Skin of body (tissue), 1 donor: ENCODE measurements at regions not wholly inside any gene's neighbourhood (a gene's known extent, or its start where the extent isn't known, plus 50 kb on each side); places are given as distances from the start of the nearest gene placed in this dataset.
"Not testable (repeated sequence)": the region's sequence is repeated elsewhere in the genome, so short reads cannot be mapped to it uniquely, and the experiment has no call there.

Source experiments
- DNase-seq: peaks from one replicate; lab custom pipeline; 2025; lab: John Stamatoyannopoulos, UW

DNA sequence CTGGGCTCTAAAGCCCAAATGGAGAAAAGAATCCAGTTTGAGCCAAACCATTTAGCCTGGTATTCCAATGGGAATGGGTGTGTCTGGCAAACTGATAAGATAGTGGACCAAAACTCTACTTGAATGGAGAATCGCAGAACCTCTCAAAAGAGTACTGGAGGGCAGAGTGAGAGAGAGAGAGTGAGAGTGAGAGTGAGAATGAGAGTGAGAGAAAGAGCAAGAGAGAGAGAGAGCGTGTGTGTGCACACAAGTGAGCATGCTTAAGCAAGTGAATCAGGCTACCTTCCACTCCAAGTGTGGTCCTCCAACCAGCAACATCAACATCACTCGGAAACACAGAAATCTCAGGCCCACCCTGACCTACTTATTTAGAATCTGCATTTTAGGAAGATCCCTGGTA is 58.8 kb downstream of the UQCRFS1 start:
- DNase-seq = no peak

DNA sequence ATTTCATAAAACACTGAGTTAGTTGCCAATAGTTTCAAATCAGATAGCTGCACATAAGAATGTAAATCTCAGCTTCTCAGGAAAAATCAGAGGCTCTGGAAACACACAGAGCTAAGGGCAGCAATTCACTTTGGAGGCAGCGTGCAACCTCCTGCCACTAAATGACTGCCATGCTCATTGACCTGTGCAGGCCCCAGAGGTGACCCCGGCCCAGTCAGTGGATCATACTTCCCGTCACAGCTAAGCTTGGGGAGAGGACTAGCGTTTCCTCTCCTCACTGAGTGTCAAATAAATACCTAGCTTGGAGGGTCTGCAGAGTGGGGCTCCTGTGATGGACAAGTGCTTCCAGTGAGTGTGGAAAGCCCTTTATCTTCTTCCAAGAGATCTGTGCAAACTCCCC is 67.2 kb downstream of the UQCRFS1 start:
- no peak for DNase-seq

DNA sequence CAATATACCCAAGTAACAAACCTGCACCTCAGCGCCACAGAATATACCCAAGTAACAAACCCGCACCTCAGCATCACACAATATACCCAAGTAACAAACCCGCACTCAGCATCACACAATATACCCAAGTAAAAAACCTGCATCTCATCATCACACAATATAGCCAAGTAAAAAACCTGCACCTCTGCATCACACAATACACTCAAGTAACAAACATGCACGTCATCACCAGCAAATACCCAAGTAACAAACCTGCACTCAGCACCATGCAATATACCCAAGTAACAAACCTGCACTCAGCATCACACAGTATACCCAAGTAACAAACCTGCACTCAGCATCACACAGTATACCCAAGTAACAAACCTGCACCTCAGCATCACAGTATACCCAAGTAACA is 69.8 kb downstream of the UQCRFS1 start:
- DNase-seq = no peak

DNA sequence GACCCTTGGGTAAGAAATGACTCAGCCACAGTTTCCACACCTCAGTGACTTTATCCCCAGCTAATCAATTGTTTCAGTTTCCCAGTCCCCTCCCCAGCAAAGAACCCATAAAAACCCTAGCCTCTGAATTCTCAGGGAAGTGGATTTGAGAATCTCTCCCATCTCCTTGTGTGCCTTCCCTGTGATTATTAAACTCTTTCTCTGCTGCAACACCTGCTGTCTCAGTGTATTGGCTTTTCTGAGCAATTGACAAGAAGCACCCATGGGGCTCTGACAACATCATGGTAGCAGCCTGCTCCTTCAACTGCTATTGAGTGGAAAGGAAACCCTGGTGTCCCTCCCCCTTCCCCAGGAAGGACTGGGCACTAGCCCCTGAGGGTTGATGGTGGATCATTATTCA is 73.7 kb downstream of the UQCRFS1 start:
- DNase-seq = no peak

DNA sequence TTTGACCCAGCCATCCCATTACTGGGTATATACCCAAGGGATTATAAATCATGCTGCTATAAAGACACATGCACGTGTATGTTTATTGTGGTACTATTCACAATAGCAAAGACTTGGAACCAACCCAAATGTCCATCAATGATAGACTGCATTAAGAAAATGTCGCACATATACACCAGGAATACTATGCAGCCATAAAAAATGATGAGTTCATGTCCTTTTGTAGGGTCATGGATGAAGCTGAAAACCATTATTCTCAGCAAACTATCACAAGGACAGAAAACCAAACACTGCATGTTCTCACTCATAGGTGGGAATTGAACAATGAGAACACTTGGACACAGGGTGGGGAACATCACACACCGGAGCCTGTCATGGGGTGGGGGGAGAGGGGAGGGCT is 74.7 kb downstream of the UQCRFS1 start:
- not testable (repeated sequence) for DNase-seq

DNA sequence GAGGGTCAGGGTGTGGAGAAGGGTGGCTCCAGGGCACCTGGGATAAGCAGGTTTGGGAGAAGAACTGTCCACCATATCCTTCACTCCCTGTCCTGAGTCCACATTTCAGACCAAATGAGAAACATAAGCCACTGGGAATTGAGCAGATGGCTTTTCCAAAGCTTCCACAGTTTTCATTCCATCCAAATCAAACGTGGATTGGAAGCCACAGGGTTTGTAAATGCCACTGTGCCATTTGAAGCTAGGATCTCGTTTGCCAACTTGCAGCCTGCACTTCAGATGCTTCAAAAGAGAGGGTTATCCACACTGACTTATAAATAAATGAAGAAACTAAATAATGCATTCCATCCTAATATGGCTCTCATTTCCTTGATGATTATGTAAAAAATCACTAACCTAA is 81.5 kb downstream of the UQCRFS1 start:
- DNase-seq = no peak

DNA sequence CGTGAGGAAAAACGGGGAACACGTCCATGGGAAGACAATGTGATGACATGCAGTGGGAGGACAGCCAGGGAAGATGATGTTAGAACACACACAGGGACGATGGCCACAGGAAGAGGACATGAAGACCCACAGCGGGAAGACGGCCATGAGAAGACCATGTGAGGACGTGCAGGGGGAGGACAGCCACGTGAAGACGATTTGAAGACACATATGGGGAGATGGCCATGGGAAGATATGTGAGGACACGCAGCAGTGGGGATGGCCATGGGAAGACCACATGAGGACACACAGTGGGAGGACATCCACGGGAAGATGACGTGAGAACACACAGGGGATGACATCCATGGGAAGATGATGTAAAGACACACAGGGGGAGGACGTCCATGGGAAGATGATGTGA is 83.8 kb downstream of the UQCRFS1 start:
- DNase-seq = no peak

DNA sequence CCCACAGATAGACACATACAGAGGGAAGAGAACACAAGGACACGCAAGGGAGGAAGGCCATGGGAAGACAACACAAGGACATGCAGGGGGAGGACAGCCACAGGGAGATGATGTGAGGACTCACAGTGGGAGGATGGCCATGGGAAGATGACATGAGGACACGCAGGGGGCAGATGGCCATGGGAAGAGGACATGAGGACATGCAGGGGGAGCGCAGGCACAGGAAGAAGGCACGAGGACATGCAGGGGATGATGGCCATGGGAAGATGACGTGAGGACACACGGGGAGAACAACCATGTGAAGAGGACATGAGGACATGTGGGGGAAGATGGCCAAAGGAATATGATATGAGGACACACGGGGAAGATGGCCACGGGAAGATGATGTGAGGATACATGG is 84.7 kb downstream of the UQCRFS1 start:
- no peak for DNase-seq

DNA sequence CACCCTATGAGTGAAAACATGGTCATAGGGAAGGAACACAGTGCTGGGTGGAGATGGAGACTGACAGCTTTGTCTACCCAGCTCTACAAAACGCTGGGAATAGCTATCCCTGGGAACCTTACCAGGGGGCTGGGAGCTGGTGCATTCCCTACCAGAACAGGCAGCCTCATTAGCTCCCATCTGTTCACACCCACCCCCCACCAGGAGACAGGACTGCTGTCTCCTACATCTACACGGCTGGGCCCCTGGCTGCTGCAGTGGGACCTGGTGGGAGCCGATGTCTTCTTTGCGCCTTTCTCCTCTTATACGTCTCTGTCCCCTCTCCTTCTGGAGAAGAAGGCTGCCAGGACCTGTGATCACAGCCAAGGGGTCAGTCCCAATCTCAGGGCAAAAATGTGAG is 90.8 kb downstream of the UQCRFS1 start:
- DNase-seq = no peak

DNA sequence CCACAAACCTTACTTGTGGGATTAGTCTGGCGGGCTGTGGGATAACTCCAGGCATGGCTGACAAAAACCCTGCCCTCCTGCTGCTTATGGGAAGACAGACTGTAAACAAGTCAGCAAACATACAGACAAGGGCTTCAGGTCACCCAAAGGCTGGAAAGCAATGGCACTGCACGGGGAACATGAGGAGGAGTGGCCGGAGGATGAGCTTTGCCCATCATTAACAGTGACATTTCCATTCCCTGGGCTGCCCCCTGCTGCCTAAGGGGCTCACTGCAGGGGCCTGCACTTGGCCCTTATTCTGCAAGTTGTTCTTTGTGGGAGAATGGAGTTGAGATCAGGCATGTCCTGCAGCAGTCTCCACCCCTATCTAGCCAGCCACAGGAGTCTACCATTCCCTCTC is 91.3 kb downstream of the UQCRFS1 start:
- DNase-seq = no peak

DNA sequence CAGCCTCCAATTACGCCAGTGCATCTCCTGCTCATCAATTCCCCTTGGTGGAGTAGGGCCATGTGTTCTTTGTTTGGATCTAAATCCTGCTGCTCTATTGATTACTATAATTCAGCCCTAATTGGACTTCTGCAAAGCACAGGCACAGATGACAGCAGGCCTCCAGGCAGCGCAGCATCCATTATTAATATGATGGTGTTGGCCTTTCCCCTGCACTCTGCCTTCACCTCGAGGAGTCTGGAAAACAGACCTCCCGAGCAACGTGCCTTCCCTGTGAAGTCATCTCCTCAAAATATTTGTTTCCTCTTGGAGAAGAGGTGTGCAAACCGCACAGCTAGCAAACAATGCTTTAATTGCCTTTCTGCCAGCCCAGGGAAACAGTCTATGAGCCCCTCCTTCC is 92.5 kb downstream of the UQCRFS1 start:
- no peak for DNase-seq

DNA sequence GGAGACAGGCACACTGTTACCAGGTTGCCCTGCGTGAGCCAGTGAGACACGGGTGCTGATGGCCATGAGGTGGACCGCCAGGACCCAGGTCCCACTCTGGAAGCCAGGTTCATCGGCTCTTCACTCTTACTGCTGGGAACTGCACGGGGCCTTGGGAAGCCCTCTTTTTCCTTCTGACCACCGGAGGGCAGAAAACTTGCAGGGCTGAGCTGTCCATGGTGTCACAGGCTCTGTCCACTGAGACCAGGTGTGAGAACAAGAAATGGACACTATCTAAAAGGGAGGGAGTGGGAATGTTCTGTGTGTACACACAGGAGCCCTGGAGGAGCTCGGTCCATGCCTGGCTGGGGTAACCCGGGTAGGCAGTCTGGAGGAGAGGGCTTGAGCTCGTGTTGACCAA is 93.4 kb downstream of the UQCRFS1 start:
- DNase-seq = no peak

DNA sequence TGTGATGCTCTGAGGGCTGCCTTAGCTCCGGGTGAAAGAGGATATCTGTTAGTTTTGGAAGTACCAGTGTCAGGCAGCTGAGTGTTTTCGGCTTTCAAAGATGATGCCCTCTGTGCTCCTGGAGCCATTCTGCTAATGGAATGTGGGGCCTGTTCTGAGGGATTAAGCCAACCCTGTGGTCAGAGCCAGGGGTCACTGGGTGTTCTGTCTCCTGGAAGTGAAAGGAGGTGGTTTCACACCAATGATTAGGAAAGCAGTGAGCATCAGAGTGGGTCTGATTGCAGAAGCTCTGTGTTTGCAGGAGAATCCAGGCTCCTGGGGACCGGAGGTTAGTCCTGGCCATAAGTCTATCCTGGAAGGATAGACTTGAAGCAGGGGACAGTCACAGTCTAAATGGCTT is 94.6 kb downstream of the UQCRFS1 start:
- no peak for DNase-seq

DNA sequence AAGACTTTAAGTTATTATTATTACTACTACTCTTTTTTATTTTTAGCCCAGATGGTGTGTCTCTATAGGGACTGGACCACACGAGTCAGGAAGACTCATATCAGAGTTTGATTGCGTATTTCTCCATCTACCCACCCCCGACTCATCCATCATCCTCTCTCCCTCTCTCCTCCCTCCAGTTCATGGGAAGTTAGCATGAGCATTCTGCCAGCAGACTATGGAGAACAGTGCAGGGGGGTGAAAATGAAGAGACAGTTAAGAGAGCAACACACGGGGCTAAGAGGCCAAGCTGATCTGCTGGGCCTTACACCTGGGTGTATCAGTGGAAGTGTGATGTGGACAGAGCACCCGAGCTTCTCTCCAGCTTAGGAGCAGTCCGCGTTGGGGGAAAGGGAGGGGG is 95.0 kb downstream of the UQCRFS1 start:
- no peak for DNase-seq

DNA sequence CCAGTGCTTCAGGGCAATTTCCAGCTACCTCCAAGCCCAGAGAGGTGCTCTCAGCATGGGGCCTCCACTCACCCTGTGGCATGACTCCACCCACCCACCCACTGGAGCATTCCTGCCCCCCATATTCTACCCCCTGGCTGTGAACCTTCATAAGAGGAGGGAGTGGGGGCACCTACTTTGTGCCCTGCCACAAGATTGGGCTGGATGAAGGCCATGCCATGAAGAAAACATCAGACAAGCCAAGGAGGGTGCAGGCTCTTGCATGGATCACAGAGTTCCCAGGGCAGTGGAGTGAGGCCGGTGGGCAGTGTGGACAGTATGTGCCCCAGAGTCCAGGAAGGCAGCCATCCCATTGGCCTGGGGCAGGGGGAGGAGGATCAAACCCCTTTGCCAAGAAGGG is 97.8 kb downstream of the UQCRFS1 start:
- DNase-seq = no peak

DNA sequence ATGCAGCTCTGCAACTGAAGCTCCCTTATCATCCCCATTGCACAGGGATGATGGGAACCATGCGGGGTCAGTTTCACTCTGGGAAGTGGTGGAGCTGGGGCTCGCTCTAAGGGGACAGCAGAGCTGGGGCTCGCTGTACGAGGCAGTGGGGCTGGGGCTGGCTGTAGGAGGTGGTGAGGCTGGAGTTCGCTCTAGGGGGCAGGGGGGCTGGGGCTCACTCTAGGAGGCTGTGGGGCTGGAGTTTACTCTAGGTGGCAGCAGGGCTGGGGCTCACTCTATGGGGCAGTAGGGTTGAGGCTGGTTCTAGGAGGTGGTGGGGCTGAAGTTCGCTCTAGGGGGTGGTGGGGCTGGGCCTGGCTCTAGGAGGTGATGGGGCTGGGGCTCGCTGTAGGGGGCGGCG is 99.1 kb downstream of the UQCRFS1 start:
- no peak for DNase-seq

DNA sequence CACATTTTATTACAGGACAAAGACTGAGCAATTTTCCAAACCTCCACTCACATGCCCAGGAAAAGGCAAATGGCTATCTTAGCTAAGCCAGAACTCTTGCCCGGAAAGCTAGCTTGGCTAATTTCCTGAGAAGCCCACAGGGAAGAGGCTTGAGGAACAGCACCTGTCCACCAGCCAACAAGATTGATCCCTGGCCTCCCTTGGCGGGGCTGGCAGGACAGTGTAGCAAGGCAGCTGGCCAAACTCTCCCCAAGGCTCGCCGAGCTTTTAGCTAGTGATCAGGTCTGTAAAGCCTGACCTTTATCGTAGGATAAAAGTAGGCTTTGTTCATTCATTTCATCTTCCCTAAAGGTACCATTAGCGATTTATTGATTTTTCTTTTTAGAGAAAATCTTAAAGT is 101.4 kb downstream of the UQCRFS1 start:
- DNase-seq = no peak

DNA sequence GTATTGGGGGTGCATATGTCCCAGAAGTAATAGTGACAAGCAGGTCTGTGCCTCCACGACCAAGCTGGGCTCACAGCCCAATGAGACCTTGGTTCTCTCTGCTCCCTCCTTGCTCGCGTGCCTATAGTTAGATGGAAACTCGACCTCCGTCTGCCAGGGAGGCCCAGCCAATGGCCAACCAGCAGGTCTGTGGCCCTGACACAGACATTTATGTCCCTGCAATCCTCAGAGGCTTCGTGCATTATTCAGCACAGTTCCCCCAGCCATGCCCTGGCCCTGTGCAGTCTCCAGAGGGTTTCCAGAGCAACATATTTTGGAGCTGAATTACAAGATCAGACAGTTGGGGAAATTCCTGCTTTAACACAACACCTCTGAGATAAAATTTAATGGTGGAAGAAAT is 105.1 kb downstream of the UQCRFS1 start:
- DNase-seq = no peak

DNA sequence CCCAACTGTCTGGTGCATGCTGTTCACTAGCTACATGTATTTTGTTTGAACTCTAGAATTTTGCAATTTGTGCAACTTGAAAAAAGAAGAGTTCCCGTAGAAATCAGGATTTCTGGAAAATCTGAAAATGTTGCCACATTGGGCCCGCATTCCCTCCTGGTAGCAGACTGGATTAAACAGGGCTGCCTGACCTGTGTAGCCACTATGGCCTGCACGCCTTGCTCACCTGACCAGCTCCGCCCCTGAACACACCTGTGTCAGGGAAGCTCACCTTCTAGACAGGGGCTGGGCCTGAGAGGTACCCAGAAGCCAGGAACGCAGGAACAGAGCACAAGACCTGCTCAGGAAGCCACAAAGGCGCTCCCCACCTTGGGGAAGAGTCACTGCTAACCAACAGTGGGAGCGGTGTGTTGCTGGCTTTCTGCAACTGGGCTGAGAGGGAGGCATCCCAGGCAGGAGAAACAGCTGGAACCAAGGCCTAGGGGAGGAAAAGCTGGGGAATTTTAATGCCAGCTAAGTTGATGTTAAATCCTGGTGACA is 106.5 kb downstream of the UQCRFS1 start:
- no peak for DNase-seq

DNA sequence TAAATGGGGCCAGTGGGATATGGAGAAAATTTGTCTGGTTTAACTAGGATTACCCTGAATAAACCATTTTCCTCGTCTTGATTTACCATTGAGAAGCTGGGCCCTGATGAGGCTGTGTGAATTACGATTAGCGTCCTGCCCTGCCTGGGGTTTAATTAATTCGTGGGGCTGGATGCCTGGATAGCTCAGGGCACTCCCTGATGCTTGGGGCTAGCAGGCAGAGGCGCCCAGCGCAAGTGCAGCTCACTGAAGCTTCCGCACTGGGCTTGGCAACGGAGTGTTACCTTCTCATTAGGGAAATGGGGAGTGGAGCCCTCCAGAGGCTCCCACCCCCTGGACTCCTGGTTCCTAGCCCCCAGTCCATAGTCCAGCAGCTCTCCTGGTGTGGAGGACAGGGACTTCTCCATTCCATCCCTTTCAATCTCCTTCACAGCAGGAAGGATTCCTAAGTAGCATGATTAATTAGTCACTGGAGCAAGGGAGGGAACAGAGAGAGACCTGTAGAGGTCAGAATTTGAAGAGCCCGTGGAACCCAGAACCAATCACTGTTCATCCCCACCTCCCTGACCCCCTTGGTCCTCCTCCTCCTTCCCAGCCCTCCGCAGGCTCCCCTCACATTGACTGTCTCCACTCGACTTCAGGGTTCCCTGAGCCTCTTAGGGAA is 107.2 kb downstream of the UQCRFS1 start:
- DNase-seq = no peak

DNA sequence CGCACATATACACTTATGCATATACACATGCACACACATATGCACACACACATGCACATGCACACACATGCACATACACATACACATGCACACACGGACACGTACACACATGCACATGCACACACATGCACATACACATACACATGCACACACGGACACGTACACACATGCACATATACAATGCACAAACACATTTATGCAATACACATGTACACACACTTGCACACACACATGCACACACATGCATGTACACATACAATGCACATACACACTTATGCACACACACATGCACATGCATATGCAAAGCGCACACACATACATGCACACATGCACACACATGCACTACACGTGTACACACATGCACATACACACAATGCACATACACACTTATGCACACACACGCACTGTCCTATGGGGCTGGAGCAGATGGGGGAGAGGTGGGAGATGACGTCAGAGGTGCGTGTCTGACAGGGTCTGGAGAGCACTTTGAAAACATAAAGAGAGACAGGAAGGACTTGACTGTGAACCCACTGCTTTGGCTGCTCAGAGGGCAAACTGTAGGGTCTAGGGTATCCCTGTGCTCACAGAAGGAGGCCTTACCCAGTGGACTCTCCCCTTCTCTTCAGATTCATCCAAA is 108.2 kb downstream of the UQCRFS1 start:
- no peak for DNase-seq

DNA sequence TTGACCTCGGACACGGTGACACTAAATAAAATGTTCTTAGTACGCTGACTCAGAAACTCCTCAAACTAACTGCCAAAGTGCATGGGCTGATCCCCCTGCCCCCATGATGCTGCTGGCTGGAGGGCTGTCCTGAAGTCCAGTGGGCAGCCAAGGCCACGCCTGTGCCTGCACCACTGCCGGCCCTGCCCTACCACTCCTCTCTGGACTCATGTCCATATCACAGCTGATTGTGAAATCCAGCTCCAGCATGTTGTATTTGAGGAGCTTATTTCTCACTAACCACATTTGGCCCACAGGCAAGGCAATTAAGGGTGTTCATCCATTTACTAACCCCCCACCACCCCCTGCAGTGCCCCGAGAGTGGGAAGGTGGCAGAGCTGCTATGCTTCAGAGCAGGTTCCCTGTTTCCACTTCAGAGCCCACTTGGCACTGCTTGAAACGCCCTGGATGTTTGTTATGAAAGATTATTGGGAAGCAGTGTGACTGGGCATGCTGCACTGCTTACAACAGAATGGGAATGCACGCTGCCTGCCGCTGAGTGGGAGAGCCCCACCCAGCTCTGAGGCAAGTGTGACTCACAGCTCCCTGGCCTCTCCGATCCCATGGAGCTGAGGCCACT is 114.0 kb downstream of the UQCRFS1 start:
- no peak for DNase-seq

DNA sequence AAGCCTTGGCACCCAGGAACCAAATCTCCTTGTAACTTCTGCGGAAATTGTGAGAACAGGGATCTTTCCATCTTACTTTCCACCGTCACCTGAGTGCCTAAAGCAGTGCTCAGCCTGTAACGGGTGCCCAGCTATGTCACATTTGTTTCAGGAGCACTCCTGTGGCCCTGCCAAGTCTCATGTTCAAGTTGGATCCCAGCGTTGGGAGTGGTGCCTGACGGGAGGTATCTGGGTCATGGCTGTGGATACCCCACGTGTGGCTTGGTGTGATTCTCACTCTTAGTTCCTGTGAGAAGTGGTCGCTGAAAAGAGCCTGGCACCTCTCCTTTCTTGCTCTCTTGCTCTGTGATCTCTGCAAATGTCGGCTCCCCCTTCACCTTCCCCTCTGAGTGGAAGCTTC is 114.9 kb downstream of the UQCRFS1 start:
- no peak for DNase-seq
